PFSK-1 (cell line): ENCODE measurements at regions not wholly inside any gene's neighbourhood (a gene's known extent, or its start where the extent isn't known, plus 50 kb on each side); places are given as distances from the start of the nearest gene placed in this dataset.

ENCODE experiments used
- FOXP2 ChIP-seq: optimal IDR thresholded peaks from 2 replicates; pipeline ENCODE3; 2011; ENCODE audit warnings: borderline replicate concordance, control low read depth, inconsistent platforms; ENCODE audit not compliant: insufficient read depth; ENCODE audit errors: extremely low read length, extremely low read depth
- REST ChIP-seq, 2 experiments: IDR thresholded peaks; 2 replicates each; pipeline versions ENCODE4 v1.6.1 to v1.8.0; 2011 to 2012; ENCODE audit warnings: low read depth in 2 of 2, low read length in 2 of 2, control low read depth in 1 of 2, inconsistent platforms in 1 of 2, mild to moderate bottlenecking in 1 of 2, moderate library complexity in 1 of 2; ENCODE audit not compliant: insufficient read depth in 1 of 2
- SIN3A ChIP-seq: IDR thresholded peaks from 2 replicates; pipeline ENCODE4 v1.6.1; 2012; ENCODE audit warnings: mild to moderate bottlenecking, low read length, moderate library complexity, borderline replicate concordance; ENCODE audit not compliant: insufficient read depth
- TAF1 ChIP-seq: IDR thresholded peaks from 2 replicates; pipeline ENCODE4 v1.6.1; 2012; ENCODE audit warnings: low read length, control low read depth, borderline replicate concordance; ENCODE audit not compliant: insufficient read depth

GRCh38 chr22:22432937-22433336 lies 75.6 kb downstream of the ZNF280B start:
- TF ChIP-seq FOXP2 (no peak), REST (IDR thresholded peaks at IDR 0.05; ENCODE audit: insufficient read depth in 1 of 2, low read depth in 2 of 2, low read length in 2 of 2) (no peak)

GRCh38 chr22:22433770-22434169 lies 74.8 kb downstream of the ZNF280B start:
- no peak for TF ChIP-seq FOXP2
- no peak for TF ChIP-seq TAF1
- TF ChIP-seq SIN3A: no peak
